Liver (tissue), 3 donors: ENCODE measurements at regions not wholly inside any gene's neighbourhood (a gene's known extent, or its start where the extent isn't known, plus 50 kb on each side); places are given as distances from the start of the nearest gene placed in this dataset.

Source experiments
- RXRA ChIP-seq, 2 donors: IDR thresholded peaks; 2 replicates each; pipeline ENCODE4 v1.6.1; 2017 to 2018; ENCODE audit warnings: antibody characterized with exemption in 2 of 2, mild to moderate bottlenecking in 1 of 2
- YY1 ChIP-seq: IDR thresholded peaks from 2 replicates; pipeline ENCODE4 v1.6.1; 2016; ENCODE audit warnings: antibody characterized with exemption, mild to moderate bottlenecking
- TF ChIP-seq, protein P1 (sequence below): fragments of 150-350 bp; IDR thresholded peaks from 2 replicates; pipeline ENCODE4 v1.5.1; 2017; ENCODE audit warnings: improper control_type of control experiment, low read depth, low read length; ENCODE audit not compliant: missing input control
- TF ChIP-seq, protein P2 (sequence below): IDR thresholded peaks from 2 replicates; pipeline ENCODE4 v1.6.1; 2016; ENCODE audit warnings: antibody characterized with exemption
- donor health status: healthy.
- donor health status: healthy.

DNA sequence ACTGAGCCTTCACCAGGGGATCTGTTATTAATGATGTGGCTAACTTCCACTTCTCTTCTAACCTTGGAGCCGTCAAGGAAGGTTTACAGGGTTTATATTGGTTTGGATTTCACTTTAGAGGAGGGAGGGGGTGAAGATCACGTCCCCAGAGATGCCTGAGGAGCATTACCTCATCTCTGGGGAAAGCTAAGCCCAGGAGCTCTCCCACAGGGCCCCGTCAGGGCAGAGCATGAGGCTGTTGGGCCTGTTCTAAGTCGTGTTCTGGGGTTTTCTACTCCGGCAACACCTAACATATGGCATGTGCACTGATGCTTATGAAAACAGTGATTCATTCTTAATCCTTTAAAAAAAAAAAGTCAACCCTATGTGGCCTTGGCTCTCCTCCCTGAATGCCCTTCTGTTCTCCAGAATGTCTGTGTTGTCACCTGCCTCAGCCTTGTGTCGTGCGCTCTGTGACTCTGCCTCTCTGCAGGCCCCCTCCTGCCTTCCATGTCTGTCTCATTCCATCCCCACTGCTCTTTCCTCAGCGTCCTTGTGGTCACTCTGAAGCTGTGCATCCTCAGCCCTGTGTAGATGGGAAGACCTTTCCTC is 97.4 kb upstream of the JARID2 start:
- TF ChIP-seq YY1, result no peak
- TF ChIP-seq, protein P1, sequence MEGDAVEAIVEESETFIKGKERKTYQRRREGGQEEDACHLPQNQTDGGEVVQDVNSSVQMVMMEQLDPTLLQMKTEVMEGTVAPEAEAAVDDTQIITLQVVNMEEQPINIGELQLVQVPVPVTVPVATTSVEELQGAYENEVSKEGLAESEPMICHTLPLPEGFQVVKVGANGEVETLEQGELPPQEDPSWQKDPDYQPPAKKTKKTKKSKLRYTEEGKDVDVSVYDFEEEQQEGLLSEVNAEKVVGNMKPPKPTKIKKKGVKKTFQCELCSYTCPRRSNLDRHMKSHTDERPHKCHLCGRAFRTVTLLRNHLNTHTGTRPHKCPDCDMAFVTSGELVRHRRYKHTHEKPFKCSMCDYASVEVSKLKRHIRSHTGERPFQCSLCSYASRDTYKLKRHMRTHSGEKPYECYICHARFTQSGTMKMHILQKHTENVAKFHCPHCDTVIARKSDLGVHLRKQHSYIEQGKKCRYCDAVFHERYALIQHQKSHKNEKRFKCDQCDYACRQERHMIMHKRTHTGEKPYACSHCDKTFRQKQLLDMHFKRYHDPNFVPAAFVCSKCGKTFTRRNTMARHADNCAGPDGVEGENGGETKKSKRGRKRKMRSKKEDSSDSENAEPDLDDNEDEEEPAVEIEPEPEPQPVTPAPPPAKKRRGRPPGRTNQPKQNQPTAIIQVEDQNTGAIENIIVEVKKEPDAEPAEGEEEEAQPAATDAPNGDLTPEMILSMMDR, result no peak
- TF ChIP-seq RXRA (IDR thresholded peaks at IDR 0.05), result no peak
- TF ChIP-seq, protein P2, sequence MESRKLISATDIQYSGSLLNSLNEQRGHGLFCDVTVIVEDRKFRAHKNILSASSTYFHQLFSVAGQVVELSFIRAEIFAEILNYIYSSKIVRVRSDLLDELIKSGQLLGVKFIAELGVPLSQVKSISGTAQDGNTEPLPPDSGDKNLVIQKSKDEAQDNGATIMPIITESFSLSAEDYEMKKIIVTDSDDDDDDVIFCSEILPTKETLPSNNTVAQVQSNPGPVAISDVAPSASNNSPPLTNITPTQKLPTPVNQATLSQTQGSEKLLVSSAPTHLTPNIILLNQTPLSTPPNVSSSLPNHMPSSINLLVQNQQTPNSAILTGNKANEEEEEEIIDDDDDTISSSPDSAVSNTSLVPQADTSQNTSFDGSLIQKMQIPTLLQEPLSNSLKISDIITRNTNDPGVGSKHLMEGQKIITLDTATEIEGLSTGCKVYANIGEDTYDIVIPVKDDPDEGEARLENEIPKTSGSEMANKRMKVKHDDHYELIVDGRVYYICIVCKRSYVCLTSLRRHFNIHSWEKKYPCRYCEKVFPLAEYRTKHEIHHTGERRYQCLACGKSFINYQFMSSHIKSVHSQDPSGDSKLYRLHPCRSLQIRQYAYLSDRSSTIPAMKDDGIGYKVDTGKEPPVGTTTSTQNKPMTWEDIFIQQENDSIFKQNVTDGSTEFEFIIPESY, result no peak
